ENCODE measurements at regions not wholly inside any gene's neighbourhood (a gene's known extent, or its start where the extent isn't known, plus 50 kb on each side); places are given as distances from the start of the nearest gene placed in this dataset.
"Not testable (repeated sequence)": the region's sequence is repeated elsewhere in the genome, so short reads cannot be mapped to it uniquely, and the experiment has no call there.

DNA sequence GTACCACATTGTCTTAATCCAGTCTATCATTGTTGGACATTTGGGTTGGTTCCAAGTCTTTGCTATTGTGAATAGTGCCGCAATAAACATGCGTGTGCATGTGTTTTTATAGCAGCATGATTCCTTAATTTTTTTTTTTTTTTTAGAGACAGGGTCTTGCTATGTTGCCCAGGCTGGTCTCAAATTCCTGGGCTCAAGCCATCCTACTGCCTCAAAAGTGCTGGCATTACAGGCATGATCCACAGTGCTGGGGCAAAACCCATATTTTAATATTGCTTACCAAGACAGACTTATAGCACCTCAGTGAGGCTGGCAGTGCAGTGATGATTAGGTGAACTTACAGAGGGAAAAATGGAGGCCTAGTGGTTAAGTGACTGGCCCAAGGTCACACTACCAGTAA is 116.5 kb upstream of the CDYL start:
- H3K9me3 Mint-ChIP-seq; H3K27ac Mint-ChIP-seq; CTCF ChIA-PET; H3K36me3 Mint-ChIP-seq (ENCODE audit: low read depth); H3K27me3 Mint-ChIP-seq; POLR2A ChIA-PET; DNase-seq; H3K4me3 Mint-ChIP-seq; H3K4me1 Mint-ChIP-seq: not testable (repeated sequence)

DNA sequence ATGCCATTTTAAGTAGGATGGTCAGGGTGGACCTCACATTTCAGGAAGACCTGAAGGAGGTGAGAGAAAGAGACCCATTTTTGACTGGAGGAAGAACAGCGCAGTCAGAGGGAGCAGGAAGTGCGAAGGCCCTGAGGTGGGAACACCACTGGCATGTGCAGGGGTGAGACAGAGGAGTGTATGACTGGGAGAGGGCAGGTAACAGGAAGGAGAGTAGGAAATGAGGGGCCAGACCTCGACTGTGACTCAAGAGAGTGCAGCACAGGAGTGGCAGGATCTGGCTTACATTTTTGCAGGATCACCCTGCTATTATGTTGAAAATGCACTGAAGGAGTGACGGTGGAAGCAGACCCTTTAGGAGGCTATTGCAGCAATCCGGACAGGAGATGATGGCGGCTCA is 117.7 kb upstream of the CDYL start:
- CTCF ChIA-PET, result no interaction called here
- no peak for DNase-seq
- POLR2A ChIA-PET, result no interaction called here
- Mint-ChIP-seq H3K27ac (no peak overlapping the region), H3K36me3 (ENCODE audit: low read depth) (no peaks in the 10 kb centered on the region), H3K4me1 (no peaks in the 10 kb centered on the region), H3K4me3 (no peak overlapping the region), H3K27me3 (no peaks in the 10 kb centered on the region), H3K9me3 (no peaks in the 10 kb centered on the region)

DNA sequence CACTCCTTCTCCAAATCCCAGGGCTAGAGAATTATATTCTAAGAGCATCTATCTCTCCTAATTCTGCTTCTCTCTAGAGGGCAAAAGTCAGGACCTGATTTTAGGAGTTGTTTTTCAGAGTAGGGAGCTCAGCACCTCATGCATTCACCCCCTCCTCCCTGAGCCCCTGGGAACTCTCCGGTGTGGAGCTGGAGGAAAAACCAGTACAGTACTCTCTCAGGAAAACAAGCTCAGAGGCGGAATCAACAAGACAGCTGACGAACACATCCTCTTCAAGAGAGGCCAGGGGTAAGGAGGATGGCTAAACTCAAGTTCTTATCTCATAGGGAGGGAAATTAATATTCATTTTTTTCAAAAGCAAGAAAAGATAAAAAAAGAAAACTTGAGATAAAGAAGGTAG is 120.1 kb upstream of the CDYL start:
- Mint-ChIP-seq H3K4me1 (no peaks in the 10 kb centered on the region), H3K36me3 (ENCODE audit: low read depth) (no peaks in the 10 kb centered on the region), H3K27me3 (peaks cover 2% of the 10 kb centered on the region), H3K27ac (no peak overlapping the region), H3K9me3 (no peaks in the 10 kb centered on the region), H3K4me3 (no peak overlapping the region)
- CTCF ChIA-PET, result no interaction called here
- POLR2A ChIA-PET, result no interaction called here
- no peak for DNase-seq

DNA sequence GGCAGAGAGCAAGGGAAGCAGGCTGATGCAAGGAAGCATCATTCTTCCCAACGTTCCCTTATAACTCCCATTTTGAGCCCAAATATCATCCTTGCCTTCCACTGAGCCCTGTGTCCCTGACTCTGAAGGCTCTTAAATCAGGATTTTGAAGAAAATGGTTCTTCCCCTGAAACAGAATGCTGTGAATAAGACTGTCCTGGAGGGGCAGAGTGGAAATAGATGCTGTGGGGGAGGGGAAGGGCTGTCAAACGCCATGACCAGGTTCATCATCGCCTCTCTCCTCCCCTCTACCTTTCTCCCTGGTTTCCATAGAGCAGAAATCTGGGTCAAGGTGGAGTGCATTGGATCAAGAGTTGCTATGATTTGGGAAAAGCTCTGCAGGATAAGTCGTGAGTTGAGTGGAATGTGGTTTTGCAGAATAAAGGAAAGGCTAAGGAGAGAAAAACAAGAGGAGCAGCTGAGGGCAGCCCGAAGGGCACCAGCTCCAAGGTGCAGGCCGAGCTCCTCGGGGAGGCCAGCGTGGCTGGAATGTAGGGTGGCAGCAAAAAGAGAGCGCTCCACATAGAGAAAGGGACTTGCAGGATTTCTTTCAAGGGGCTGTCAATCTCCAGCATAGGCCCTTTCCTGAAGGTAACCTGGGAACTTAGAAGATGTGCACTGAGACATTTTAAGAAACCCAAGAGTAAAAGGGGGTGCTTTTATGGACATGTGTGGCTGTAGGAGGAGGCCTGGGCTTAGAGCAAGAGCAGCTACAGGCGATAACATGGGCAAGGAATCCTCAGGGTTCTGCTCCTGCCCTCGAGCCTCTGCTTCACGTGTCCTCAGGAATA is 120.8 kb upstream of the CDYL start:
- DNase-seq, result no peak
- CTCF ChIA-PET, result no interaction called here
- Mint-ChIP-seq H3K9me3 (no peaks in the 10 kb centered on the region), H3K4me3 (no peak overlapping the region), H3K4me1 (no peaks in the 10 kb centered on the region), H3K27me3 (peaks cover 5% of the 10 kb centered on the region), H3K27ac (no peak overlapping the region), H3K36me3 (ENCODE audit: low read depth) (no peaks in the 10 kb centered on the region)
- POLR2A ChIA-PET, result no interaction called here

DNA sequence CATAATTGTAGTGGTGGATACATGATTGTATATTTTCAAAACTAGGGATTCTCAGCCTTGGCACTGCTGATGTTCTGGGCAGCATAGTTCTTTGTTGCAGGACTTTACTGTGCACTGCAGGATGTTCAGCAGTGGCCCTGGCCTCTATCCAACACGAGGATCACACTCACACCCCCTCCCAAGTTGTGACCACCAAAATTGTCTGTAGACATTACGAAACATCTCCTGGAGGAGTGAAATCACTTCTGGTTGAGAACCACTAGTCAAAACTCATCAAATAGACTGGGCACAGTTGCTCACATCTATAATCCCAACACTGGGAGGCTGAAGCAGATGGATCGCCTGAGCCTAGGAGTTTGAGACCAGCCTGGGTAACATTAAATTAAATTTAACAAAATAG is 123.1 kb upstream of the CDYL start:
- H3K9me3 Mint-ChIP-seq, result no peaks in the 10 kb centered on the region
- H3K4me3 Mint-ChIP-seq, result no peak overlapping the region
- no peak overlapping the region for H3K27ac Mint-ChIP-seq
- H3K27me3 Mint-ChIP-seq, result peaks cover 16% of the 10 kb centered on the region
- DNase-seq, result no peak
- POLR2A ChIA-PET, result no interaction called here
- H3K4me1 Mint-ChIP-seq, result no peaks in the 10 kb centered on the region
- CTCF ChIA-PET, result no interaction called here
- no peaks in the 10 kb centered on the region for H3K36me3 Mint-ChIP-seq (ENCODE audit: low read depth)

DNA sequence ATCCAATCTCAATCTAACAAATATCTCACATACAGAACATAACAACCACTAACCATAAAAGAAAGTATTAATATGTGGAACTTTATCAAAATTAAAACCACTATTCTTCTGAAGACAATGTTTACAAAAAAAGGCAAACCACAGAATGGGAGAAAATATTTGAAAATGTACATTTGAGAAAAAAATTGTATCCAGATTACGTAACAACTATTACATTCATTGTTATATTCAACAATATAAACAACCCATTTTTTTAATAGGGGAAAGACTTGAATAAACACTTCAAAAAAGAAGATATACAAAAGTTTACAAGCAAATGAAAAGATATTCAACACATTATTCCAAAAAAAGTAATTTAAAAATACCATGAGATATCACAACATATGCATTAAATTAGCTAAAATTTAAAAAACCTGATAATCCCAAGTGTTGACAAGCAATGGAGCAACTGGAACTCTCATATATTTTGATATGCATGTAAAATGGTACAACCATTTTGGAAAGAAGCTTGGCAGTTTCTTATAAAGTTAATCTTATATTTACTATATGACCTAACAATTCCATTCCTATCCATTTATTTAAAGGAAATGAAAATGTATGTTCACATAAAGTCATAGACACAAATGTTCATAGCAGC is 124.3 kb upstream of the CDYL start:
- ChIA-PET CTCF (no interaction called here), POLR2A (no interaction called here)
- DNase-seq, result no peak
- peaks cover 3% of the 10 kb centered on the region for H3K4me1 Mint-ChIP-seq
- H3K27ac Mint-ChIP-seq, result no peak overlapping the region
- no peak overlapping the region for H3K4me3 Mint-ChIP-seq
- peaks cover 26% of the 10 kb centered on the region for H3K27me3 Mint-ChIP-seq
- H3K9me3 Mint-ChIP-seq, result no peaks in the 10 kb centered on the region
- H3K36me3 Mint-ChIP-seq (ENCODE audit: low read depth), result no peaks in the 10 kb centered on the region

DNA sequence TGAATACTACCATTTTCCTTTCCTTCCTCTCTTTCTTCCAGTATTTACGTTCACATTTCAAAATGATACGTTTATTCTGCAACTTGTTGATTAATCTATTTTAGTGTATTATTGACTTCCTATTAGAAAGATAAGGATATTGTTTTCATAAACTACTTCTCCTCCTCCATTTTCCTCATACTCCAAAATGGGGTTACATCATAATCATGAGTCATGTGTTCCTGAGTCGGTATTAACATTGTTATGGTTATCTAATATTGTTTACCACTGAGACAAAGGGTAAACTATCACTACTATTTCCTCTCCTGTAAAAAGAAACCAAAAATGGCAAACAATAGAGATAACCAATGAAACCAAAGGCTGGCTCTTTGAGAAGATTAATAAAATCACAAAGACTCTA is 126.5 kb upstream of the CDYL start:
- Mint-ChIP-seq H3K4me3 (no peak overlapping the region), H3K9me3 (no peaks in the 10 kb centered on the region), H3K4me1 (peaks cover 3% of the 10 kb centered on the region), H3K36me3 (ENCODE audit: low read depth) (no peaks in the 10 kb centered on the region), H3K27me3 (peaks cover 26% of the 10 kb centered on the region), H3K27ac (no peak overlapping the region)
- DNase-seq, result no peak
- POLR2A ChIA-PET, result no interaction called here
- CTCF ChIA-PET, result no interaction called here

DNA sequence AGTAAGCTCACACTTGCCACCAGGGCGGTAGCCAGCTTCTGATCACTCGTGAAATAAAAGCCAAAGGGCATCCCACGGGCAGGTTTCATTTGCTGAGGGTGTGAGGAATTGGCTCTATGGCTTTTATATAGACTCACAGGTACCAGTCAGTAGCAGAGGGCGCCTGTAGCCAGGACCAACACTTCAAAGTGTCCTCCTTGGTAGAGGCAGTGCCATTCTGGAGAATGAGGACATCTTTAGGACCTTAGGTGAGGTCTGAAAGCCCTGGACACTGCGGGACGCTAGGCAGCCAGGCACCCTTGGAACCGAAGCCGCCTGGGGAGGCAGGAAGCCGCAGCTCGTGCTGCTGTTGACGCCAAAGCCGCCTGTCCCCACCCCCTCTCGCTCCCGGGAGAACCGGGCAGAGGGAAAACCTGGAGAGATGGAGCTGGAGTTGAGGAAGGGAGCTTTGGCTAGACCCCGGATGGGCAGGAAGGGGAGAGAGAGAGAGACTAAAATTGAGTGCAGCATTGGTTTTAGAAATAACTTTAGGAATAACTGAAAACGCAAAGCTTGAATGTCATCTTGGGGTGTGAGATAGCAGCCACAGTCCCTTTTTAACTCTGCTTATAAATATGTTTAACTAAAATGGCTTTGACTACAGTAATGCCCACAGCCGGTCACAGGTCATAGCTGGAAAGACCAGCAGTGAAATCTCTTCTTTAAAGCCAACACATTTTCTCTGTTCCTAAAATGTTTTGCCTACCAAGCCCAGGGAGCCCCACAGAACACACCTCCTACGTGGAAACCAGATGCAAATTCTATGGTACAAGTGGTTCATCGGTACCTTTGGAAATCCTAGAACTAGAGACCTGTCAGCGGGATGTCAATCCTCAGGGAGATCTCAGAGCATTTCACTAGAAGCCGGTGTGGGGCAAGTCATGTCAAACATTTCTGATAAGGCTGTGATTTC is 128.5 kb upstream of the CDYL start:
- Mint-ChIP-seq H3K27ac (no peak overlapping the region), H3K27me3 (peaks cover 26% of the 10 kb centered on the region), H3K4me1 (peaks cover 3% of the 10 kb centered on the region), H3K36me3 (ENCODE audit: low read depth) (no peaks in the 10 kb centered on the region), H3K9me3 (no peaks in the 10 kb centered on the region), H3K4me3 (no peak overlapping the region)
- ChIA-PET POLR2A (no interaction called here), CTCF (no interaction called here)
- DNase-seq, result no peak

DNA sequence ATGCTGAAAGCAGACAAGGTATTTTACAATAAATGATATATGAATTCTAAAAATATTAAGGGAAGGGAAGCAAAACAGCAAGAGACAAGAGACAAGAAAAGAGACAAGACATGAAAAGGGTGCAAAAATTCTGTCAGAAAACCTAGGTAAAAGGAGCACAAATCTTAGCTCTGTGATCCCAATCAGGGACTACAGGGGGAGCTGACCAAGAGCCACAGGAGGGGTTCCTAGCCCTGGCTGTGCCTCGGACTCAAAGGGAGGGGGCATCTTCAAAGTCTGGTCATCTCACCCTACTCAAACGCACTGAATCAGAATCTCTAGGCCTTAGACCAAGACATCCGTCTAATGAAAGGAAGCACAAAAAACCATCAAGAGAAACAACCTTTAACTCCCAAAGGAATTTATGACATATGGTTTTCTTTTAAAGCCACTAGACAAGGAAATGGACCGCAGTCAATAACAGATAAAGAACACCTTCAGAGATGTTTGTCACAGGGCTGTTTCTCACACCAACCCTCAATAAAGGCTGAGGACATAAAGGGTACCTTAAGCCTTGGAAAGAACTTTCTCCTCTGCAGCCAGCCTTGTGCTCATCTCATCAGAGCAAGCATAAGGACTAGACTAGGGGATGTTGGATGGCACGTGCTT is 130.4 kb upstream of the CDYL start:
- H3K9me3 Mint-ChIP-seq, result no peaks in the 10 kb centered on the region
- no peak overlapping the region for H3K27ac Mint-ChIP-seq
- H3K4me3 Mint-ChIP-seq, result no peak overlapping the region
- POLR2A ChIA-PET, result no interaction called here
- H3K4me1 Mint-ChIP-seq, result peaks cover 3% of the 10 kb centered on the region
- H3K36me3 Mint-ChIP-seq (ENCODE audit: low read depth), result no peaks in the 10 kb centered on the region
- peaks cover 30% of the 10 kb centered on the region for H3K27me3 Mint-ChIP-seq
- DNase-seq, result no peak
- CTCF ChIA-PET, result no interaction called here

DNA sequence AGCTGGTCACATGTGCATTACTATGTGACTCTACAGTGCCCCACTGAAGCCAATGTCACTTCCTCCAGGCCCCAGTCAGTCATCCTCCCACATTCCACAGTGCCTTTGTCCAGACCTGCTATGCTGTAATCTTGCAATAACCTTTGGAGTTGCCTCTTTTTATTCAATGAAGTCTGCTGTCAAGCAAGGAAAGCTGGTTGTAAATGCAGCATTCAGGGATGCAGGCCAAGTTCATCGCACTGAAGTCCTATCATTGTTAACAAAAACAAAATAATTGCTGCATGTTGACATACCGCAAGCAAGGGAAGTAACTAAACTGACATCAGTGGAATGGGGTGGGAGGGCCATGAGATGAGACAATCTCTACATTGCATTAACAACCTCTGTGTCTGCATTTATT is 131.2 kb upstream of the CDYL start:
- no peak for DNase-seq
- Mint-ChIP-seq H3K27ac (no peak overlapping the region), H3K4me1 (peaks cover 3% of the 10 kb centered on the region), H3K4me3 (no peak overlapping the region), H3K36me3 (ENCODE audit: low read depth) (no peaks in the 10 kb centered on the region), H3K27me3 (peaks cover 29% of the 10 kb centered on the region), H3K9me3 (no peaks in the 10 kb centered on the region)
- POLR2A ChIA-PET, result no interaction called here
- CTCF ChIA-PET, result no interaction called here

DNA sequence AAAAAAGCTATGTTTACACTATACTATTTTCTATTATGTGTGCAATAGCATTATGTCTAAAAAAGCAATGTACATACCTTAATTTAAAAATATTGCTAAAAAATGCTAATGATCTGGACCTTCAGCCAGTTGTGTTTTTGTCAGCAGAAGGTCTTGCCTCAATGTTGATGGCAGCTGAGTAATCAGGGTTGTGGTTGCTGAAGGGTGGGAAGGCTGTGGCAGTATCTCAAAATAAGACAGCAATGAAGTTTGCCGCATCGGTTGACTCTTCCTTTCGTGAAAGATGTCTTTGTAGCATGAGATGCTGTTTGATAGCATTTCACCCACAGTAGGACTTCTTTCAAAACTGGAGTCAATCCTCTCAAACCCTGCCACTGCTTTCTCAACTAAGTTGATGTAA is 134.7 kb upstream of the CDYL start:
- Mint-ChIP-seq H3K27me3 (peaks cover 12% of the 10 kb centered on the region), H3K4me1 (peaks cover 9% of the 10 kb centered on the region), H3K27ac (no peak overlapping the region), H3K4me3 (no peak overlapping the region), H3K36me3 (ENCODE audit: low read depth) (no peaks in the 10 kb centered on the region), H3K9me3 (no peaks in the 10 kb centered on the region)
- CTCF ChIA-PET, result no interaction called here
- POLR2A ChIA-PET, result no interaction called here
- DNase-seq, result no peak

DNA sequence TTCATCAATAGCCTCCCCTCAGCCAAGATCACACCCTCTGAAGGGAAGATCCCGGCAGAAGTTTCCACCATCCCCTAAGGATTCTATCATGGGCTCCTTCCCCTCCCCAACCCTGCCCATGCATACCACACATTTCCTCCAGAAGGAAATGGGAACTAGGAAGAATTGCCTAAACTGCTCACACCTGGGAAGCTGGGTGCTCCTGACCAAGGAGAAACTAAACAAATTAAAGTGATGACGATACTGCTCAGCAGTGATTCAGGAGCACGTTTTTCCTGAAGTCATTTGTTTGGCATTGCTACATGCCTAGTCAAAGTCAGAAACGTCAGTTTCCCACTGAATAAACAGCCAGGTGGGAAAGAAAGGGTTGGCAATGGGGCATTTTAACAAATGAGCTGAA is 136.1 kb upstream of the CDYL start:
- no peaks in the 10 kb centered on the region for H3K36me3 Mint-ChIP-seq (ENCODE audit: low read depth)

DNA sequence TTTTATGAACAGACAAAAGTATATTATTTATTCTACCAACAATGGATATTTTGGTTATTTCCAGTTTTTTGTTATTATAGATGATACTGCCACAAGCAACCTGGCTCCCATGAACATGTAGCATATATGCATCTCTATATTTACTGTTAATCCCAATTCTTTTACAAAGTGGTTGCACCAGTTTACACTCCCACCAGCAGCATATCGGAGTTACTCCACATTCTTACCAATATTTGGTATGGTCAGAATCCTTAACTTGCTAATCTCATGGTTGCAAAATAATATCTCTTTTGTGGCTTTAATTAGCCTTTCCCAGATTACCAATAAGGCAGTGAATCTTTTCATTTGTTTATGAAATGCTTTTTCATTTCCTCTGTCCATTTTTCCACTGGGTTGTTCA is 137.6 kb upstream of the CDYL start:
- ChIA-PET POLR2A (no interaction called here), CTCF (no interaction called here)
- peaks cover 12% of the 10 kb centered on the region for H3K27me3 Mint-ChIP-seq
- H3K4me1 Mint-ChIP-seq, result peaks cover 9% of the 10 kb centered on the region
- no peak overlapping the region for H3K27ac Mint-ChIP-seq
- no peak overlapping the region for H3K4me3 Mint-ChIP-seq
- H3K36me3 Mint-ChIP-seq (ENCODE audit: low read depth), result no peaks in the 10 kb centered on the region
- H3K9me3 Mint-ChIP-seq, result peaks cover 4% of the 10 kb centered on the region
- no peak for DNase-seq

More for the DNA sequence above, 136.1 kb upstream of the CDYL start:
- CTCF ChIA-PET, result no interaction called here
- POLR2A ChIA-PET, result no interaction called here
- H3K4me1 Mint-ChIP-seq, result peaks cover 9% of the 10 kb centered on the region
- H3K4me3 Mint-ChIP-seq, result no peak overlapping the region
- DNase-seq, result no peak
- peaks cover 12% of the 10 kb centered on the region for H3K27me3 Mint-ChIP-seq
- no peak overlapping the region for H3K27ac Mint-ChIP-seq
- H3K9me3 Mint-ChIP-seq, result peaks cover 4% of the 10 kb centered on the region
